ENCODE measurements at regions not wholly inside any gene's neighbourhood (a gene's known extent, or its start where the extent isn't known, plus 50 kb on each side); places are given as distances from the start of the nearest gene placed in this dataset.

- Histone ChIP-seq H3K36me3 (no peaks in the 10 kb centered on the region), H3K4me1 (no peaks in the 10 kb centered on the region), H3K27me3 (no peaks in the 10 kb centered on the region), H3K27ac (no peak overlapping the region), H3K9me3 (peaks cover 0 to 4% (median 3%) of the 10 kb centered on the region in 4 donors), H3K4me3 (no peak overlapping the region)
- 57 to 66% methylated on average over 6 of the region's 6 CpGs for WGBS, 2 donors
- no peak for DNase-seq
- intact Hi-C loops (cut with DNase I): no loop called here
- TF ChIP-seq CTCF (IDR thresholded peaks at IDR 0.05): no peak
- no peak for TF ChIP-seq POLR2A (IDR thresholded peaks at IDR 0.05)
- TF ChIP-seq EP300 (IDR thresholded peaks at IDR 0.05): no peak
- TF ChIP-seq POLR2AphosphoS5 (IDR thresholded peaks at IDR 0.05): no peak
These were observed 324.1 kb upstream of the KIF2A start for GRCh38 chr5:61981886-61982285.

- Histone ChIP-seq H3K9me3 (peaks cover 0 to 6% (median under 1%) of the 10 kb centered on the region in 4 donors), H3K4me1 (no peaks in the 10 kb centered on the region), H3K27me3 (no peaks in the 10 kb centered on the region), H3K27ac (no peak overlapping the region), H3K4me3 (no peak overlapping the region), H3K36me3 (no peaks in the 10 kb centered on the region)
- intact Hi-C loops (cut with DNase I): no loop called here
- WGBS, 2 donors: 15 to 69% methylated on average over 4 of the region's 4 CpGs
- no peak for DNase-seq
- TF ChIP-seq EP300 (IDR thresholded peaks at IDR 0.05) (no peak), CTCF (IDR thresholded peaks at IDR 0.05) (no peak), POLR2A (IDR thresholded peaks at IDR 0.05) (no peak), POLR2AphosphoS5 (IDR thresholded peaks at IDR 0.05) (no peak)
These were observed 314.6 kb upstream of the KIF2A start for GRCh38 chr5:61991430-61991829.

DNA sequence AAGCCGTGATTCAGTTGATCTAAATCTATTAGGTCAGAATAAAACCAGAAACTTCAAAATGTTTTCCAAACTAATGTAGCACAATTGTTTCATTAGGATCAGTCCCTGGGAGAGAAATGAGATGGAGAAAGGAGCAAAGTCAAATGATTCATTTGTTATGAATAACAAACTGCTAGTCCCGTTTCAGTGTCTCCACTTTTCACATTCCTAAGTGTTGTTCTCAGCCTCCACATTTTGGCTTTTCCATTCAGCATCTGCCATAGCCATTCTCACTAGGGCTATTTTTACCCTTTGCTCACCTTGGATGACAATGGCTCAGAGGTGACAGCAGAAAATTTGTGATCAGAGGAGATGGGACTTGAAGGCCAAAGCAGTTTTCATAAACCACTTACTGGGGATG lies 314.1 kb upstream of the KIF2A start:
- 31 to 58% methylated on average over 2 of the region's 2 CpGs for WGBS, 2 donors
- intact Hi-C loops (cut with DNase I): no loop called here
- H3K27ac ChIP-seq: no peak overlapping the region

GRCh38 chr5:61993295-61993927 lies 312.6 kb upstream of the KIF2A start:
- DNase-seq: no peak

More for the DNA sequence above, 314.1 kb upstream of the KIF2A start:
- DNase-seq: no peak
- TF ChIP-seq POLR2AphosphoS5 (IDR thresholded peaks at IDR 0.05) (no peak), CTCF (IDR thresholded peaks at IDR 0.05) (no peak), EP300 (IDR thresholded peaks at IDR 0.05) (no peak), POLR2A (IDR thresholded peaks at IDR 0.05) (no peak)
- H3K4me1 ChIP-seq: no peaks in the 10 kb centered on the region
- peaks cover 0 to 4% (median 0%) of the 10 kb centered on the region in 4 donors for H3K9me3 ChIP-seq
- no peaks in the 10 kb centered on the region for H3K27me3 ChIP-seq
- H3K4me3 ChIP-seq: no peak overlapping the region
- no peaks in the 10 kb centered on the region for H3K36me3 ChIP-seq

GRCh38 chr5:61994171-61994570 lies 311.8 kb upstream of the KIF2A start:
- no peak for DNase-seq
- H3K27ac ChIP-seq: no peak overlapping the region
- 86 to 90% methylated on average over 1 of the region's 1 CpG for WGBS, 2 donors
- H3K36me3 ChIP-seq: no peaks in the 10 kb centered on the region
- H3K4me3 ChIP-seq: no peak overlapping the region
- intact Hi-C loops (cut with DNase I): no loop called here
- TF ChIP-seq POLR2AphosphoS5 (IDR thresholded peaks at IDR 0.05) (no peak), CTCF (IDR thresholded peaks at IDR 0.05) (no peak), POLR2A (IDR thresholded peaks at IDR 0.05) (no peak), EP300 (IDR thresholded peaks at IDR 0.05) (no peak)
- no peaks in the 10 kb centered on the region for H3K27me3 ChIP-seq
- H3K9me3 ChIP-seq: no peaks in the 10 kb centered on the region
- H3K4me1 ChIP-seq: no peaks in the 10 kb centered on the region

More at GRCh38 chr5:61993295-61993927, 312.6 kb upstream of the KIF2A start:
- intact Hi-C loops (cut with DNase I): no loop called here
- Histone ChIP-seq H3K4me3 (no peak overlapping the region), H3K27me3 (no peaks in the 10 kb centered on the region), H3K4me1 (no peaks in the 10 kb centered on the region), H3K27ac (no peak overlapping the region), H3K9me3 (no peaks in the 10 kb centered on the region), H3K36me3 (no peaks in the 10 kb centered on the region)
- TF ChIP-seq POLR2AphosphoS5 (IDR thresholded peaks at IDR 0.05): no peak
- 85 to 89% methylated on average over 7 of the region's 7 CpGs for WGBS, 2 donors

All from sigmoid colon (tissue), 6 donors.